DMS53 treated with DMSO at 0.1 percent for 48 hours (cell line): ENCODE measurements at regions not wholly inside any gene's neighbourhood (a gene's known extent, or its start where the extent isn't known, plus 50 kb on each side); places are given as distances from the start of the nearest gene placed in this dataset.
"Not testable (repeated sequence)": the region's sequence is repeated elsewhere in the genome, so short reads cannot be mapped to it uniquely, and the experiment has no call there.

Source experiments
- DNase-seq: peaks from one replicate; lab custom pipeline; 2025; ENCODE audit not compliant: unreplicated experiment; lab: John Stamatoyannopoulos, UW

DNA sequence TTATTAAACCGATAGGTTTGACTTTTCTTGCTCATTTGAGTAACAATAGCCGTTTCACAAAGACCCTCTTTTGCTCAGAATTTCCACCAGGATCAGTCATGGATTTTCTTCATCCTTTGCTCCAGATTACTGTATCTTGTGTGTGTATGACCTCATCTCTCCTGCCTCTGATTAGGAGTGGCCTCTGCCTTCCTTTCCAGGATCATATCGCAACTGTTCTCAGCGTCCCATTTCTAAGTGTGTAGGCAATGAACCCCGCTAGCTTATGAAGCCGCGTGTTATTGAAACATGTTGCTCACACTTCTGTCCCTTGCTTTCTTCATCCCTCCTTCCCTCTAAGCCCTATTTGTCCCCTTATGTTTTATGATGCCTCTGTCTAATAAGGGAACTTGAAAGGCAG, 169.8 kb upstream of the RPS23 start:
- DNase-seq: no peak

DNA sequence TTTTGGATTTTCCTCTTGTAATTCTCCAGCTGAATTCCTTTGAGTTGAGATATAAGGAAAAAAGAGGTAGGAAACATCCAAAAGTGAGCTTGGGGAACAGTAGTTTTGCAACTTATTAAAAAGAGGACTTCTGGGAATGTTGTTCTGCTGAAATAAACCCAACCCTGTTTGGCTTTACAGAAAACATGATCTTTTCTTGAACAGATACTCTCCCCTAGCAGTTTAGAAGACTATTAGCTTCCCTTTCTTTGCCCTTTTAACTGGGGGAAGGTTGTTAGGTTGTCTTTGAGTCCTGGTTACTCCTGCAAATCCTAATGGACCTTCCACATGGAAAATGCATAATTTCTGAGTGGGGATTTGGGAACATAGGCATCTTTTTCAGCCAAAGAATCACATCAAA, 168.7 kb upstream of the RPS23 start:
- DNase-seq: no peak

DNA sequence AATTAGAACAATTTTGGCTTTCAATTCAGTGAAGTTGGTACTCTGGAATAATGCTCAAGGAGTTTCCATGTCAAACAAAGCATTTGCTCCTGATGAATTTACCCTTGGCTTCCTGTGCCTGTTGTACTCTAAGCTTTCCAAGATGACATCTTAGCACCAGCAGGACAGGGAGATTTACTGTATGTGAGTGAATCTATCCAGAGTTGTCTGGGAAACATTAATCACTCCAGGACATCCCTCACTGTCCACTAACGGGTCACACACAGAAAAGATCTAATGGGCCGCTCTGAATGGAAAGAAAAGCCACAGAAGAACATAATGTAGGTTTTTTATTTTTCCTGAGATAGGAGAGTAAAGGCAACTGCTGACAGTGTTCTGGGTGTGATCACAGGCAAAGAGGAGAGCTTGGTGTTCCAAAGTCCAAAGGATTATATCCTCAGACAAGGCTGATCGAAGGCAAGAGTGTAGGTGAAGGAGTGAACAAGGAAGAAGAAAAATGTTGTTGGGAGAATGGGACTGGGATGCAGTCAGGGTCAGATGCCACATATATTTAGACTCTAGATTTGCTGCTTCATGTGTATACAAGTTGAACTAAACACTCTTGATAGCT, 167.7 kb upstream of the RPS23 start:
- no peak for DNase-seq

DNA sequence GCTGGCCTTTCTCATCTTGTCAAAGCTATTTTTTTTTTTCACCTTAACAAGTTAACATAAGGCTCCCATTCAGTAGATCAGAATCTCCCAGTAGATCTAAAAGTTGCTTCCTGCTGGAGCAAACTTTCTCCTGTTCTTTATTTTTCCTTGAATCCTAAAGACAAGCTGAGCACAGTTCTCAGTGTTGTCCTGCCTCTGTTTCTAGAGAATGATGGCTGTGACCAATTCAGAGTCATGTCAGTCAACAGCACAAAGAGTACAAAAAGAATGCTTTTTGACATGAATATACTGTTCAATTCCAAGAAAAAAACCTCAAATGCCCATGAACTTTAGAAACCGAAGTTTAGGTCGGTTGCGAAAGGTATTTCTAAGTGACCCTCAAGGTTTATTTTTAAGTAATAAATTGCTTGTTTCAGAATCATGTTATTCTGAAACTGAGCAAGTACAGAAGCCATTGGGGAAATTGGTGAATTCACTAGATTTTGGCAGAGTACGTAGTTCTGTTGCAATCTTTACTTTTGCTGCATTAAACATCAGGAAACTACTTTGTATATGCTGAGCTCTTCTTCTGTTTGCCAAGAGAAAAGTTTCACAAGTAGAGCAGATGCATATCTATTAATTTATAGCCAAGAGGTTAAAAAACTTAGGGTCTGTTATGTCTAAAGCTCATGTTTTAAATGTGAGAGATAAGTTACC, 161.7 kb upstream of the RPS23 start:
- no peak for DNase-seq

DNA sequence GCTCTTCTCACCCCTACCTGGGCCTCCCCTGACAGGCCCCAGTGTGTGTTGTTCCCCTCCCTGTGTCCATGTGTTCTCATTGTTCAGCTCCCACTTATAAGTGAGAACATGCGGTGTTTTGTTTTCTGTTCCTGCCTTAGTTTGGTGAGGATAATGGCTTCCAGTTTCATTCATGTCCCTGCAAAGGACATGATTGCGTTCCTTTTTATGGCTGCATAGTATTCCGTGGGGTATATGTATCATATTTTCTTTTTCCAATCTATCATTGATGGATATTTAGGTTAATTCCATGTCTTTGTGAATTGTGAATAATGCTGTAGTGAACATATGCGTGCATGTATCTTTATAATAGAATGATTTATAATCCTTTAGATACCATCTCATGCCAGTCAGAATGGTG, 159.4 kb upstream of the RPS23 start:
- DNase-seq: not testable (repeated sequence)

DNA sequence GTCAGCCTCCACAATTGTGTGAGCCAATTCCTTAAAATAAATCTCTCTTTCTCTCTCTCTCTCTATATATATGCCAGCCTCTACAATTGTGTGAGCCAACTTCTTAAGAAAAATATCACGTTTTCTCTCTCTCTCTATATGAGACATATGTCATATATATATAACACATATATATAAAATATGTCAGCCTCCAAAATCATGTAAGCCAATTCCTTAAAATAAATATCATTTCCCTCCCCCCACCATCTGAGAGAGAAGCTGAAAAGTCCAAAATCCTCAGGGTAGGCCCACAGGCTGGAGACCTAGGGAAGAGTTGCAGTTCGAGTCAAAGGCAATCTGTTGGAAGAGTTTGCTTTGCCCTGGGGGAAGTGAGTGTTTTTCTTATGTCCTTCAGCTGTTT, 158.1 kb upstream of the RPS23 start:
- no peak for DNase-seq

DNA sequence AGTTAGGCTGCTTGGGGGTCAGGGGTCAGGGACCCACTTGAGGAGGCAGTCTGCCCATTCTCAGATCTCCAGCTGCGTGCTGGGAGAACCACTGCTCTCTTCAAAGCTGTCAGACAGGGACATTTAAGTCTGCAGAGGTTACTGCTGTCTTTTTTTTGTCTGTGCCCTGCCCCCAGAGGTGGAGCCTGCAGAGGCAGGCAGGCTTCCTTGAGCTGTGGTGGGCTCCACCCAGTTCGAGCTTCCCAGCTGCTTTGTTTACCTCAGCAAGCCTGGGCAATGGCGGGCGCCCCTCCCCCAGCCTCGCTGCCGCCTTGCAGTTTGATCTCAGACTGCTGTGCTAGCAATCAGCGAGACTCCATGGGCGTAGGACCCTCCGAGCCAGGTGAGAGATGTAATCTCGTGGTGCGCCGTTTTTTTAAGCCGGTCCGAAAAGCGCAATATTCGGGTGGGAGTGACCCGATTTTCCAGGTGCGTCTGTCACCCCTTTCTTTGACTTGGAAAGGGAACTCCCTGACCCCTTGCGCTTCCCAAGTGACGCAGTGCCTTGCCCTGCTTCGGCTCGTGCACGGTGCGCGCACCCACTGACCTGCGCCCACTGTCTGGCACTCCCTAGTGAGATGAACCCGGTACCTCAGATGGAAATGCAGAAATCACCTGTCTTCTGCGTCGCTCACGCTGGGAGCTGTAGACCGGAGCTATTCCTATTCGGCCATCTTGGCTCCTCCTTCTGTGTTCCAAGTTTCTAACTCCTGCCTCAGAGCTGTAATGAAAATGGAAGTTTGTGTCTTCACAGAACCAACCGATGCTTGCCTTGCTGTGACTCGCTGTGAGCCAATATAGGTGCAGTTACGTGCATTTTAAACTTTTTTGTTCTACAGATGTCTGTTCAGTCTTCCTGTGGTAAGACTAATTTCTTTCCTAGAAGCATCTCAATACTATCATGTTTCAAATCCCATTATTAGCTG, 156.8 kb upstream of the RPS23 start:
- not testable (repeated sequence) for DNase-seq

DNA sequence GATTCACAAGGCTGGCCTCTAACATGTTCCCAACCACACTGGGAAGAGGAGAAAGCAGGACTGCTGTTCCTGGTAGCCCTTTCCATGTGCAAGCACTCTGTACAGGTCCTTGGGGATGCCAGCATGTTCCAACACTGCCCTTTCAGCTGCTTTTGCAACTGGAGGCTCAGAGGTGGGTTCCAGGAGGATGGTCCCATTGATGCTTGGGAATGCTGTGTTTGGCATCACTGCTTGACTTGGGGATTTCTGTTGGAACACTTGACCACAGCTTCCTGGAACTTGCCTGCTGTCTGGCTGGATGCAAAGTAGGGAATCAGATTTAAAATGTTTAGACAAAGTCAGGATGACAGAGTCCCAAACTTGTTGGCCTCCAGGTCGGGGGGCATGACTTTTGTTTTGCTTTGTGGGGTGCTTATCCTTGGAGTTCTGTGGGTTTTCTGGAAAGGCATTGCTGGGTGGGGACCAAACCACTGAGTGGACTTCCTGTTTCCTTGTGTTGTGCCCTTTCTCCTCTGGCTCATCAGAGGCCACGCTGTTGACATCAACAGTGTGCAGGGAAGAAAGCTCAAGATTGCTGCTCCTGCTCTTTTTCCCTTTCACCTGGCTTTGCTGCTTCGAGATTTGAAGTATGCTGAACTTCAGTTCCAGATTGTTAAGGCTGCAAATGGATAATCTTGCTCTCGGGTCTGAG, 148.5 kb upstream of the RPS23 start:
- DNase-seq: no peak

DNA sequence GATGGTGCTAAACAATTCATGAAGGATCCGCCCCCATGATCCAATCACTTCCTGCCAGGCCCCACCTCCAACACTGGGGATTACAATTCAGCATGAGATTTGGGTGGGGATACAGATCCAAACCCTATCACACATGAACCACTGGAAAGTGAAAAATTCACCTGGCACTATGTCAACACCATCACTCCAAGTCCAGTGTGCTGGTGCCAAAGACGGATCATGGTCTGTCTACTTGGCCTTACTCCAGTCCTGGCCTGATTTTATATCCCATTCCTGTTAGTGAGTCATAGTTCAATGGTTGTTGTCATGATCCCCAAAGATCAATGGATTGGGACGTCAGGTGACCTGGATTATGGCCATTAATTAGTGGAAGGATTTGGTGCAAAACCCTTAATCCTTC, 147.4 kb upstream of the RPS23 start:
- no peak for DNase-seq

DNA sequence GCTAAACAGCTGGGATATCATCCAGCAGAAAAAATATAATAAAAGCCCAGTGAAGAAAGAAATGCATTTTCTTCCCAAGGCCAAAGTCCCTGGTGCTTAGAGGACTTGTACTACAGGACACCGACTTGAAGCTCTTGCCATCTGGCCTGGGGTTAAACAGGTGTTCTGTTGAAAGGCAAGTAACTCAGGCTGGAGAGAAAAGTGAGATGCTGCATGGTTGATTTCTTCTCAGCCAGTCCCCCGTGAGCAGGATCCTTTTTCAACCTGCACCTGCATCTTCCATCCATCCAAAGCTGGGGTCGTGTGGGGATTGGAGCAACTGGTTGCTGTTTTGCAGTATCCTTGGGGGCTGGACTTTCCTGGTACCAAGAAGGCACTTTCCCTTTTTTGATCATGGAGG, 146.1 kb upstream of the RPS23 start:
- DNase-seq: no peak

DNA sequence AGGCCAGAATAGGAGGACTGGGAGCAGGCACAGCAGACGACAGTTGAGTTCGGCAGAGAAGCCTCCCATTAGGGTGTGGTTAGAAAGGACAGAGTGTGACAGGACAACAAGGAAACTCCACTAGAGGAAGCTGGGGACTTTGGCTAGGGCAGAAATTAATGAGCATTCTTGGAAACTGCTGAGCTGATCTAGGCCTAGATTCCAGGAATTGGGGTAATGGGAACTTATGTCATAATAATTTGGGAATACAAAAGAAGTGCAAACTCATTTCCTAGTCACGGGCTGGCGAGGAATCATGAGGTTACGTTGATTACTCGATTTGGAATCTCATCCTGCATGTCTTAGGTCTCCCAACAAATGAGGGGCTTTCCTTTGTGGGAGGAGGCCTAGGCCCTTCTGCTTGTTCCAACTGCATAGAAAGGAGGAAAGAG, 144.6 kb upstream of the RPS23 start:
- DNase-seq: no peak

DNA sequence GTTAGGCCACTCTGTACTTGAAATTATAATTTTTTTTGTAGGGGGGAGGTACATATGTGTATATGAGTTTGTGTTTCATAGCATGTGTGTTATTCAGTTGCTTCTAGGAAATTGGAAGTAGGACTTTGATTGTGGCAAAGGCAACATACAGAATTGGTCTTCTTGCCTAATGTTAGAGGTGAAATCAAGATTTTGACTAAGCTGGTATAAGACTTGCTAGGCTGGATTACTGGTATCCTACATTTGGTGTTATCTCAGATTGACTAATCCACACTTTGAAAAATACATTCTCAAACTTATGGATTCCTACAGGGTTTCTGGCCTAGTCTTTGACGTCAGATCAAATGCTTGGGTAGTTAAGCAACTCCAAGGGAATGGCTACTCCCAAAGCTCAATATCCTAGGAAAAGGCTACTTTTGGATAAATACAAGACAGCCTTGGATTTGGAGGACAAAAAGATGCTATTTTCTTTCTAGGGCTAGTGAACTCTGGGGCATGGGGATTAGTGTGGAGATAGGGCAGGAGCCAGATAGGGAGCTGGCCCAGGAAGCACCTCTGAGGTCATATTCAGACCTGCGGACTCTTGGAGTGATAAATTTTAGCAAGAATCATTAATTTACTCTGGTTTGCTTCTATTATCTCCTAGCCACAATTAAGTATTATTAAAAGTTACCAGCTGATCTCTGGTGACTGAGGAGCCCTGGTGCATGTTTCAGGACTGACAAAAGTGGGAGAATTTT, 144.0 kb upstream of the RPS23 start:
- no peak for DNase-seq

DNA sequence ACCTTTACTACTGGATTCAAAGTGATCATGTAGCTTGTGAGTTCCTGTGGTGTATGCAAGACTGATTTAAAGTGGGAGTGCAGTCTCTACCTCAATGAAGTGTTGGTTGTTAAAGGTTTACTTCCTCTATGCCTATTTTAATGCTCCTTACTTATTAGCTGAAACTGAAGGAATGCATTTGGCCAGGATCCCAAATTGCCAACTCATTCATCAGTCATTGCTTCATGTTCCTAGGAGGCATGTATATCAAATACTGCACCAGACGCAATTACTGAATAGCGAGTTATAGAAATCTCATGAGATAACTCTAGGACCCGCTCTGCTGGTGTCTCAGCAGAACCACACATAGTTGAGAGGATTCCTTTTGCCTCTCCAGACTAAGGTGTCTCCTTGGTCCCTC, 143.0 kb upstream of the RPS23 start:
- no peak for DNase-seq

DNA sequence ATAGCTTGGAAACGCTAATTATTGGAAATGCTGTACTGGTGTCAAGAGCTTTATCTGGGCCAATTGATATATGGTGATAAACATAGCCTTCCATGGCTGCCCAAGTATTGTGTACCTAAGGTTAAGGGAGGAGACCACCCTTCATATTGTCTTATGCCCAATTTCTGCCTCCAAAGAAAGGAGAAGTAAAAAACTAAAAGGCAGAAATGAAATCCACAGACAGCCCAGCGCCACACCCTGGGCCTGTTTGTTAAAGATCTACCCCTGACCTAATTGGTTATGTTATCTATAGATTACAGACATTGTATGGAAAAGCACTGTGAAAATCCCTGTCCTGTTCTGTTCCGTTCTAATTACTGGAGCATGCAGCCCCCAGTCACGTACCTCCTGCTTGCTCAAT, 142.4 kb upstream of the RPS23 start:
- DNase-seq: not testable (repeated sequence)

DNA sequence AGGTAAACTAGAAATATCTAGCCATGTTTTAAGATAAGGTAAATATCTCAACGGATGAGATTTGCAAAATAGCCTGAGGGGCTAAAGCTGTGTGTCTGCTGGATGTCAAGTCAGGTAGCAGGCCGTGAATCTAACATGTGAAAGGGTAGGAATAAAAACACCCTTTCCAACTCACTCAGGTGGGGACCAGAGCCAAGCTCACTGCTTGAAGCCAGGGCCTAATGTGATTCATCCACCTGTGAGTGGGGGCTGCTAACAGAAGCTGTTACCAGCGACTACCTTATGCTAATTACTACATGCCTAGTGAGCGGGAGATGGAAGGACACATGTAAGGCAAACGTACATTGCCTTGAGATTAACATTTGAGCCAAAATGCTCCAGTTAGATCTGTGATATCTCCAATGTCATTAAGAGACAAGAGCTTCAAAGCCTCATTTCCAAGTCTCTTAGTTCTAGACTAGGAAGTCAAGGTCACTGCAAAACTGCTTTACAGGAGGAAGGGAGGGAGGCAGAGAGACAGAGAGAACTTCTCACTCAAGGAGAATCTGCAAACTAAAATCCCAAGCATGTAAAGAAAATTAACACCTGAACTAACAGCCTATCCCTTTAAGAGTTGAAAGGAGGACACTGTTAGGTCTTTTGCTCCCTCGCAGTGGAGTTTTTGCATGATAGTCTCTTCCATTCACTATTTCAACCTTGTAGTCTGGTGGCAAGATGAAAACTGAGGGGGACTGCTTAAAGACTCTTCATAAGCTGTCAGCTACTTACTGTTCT, 141.6 kb upstream of the RPS23 start:
- DNase-seq: no peak

DNA sequence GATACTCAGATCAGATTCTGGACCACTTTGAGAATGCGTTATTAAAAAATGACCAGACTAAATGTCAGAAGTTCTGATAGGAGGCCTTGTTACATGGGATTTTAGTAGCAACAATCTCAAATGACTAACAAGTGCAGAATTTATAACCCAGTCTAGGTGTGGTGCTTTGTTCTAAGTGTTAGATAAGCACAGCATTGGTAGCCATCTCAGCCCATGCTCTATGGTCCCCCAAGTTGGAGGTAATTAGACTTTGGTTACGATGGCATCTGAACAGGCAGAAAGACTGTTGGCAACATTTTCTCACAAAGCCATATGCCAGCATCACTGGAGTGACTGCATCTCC, 140.4 kb upstream of the RPS23 start:
- DNase-seq: no peak

DNA sequence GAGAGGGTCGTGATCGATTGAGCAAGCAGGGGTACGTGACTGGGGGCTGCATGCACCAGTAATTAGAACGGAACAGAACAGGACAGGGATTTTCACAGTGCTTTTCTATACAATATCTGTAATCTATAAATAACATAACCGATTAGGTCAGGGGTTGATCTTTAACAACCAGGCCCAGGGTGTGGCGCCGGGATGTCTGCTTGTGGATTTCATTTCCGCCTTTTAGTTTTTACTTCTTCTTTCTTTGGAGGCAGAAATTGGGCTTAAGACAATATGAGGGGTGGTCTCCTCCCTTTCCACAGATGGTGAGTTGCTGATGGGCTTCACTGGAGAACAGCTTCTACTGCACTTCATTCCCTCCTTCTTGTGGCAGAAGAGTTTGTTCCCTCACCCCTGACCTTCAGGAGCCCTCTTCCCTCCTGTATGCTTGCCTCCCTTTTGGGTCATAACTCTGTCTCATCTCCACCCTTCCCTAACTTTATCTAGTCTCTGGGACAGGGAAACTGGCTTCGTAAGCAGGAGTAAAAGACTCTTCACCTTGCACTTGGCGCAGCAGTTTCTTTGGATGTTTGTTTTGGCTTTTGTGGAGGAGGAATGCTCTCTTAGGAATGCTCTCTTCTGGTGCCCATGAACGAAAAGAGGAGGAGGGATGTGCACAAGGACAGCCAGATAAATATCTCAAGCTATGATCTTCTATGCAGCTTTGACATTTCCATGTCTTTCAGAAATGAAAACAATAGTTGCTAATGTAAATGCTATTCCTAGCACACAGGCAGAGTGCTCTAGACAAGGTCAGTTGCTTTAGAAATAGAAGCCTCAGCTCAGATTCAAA, 139.8 kb upstream of the RPS23 start:
- DNase-seq: no peak

DNA sequence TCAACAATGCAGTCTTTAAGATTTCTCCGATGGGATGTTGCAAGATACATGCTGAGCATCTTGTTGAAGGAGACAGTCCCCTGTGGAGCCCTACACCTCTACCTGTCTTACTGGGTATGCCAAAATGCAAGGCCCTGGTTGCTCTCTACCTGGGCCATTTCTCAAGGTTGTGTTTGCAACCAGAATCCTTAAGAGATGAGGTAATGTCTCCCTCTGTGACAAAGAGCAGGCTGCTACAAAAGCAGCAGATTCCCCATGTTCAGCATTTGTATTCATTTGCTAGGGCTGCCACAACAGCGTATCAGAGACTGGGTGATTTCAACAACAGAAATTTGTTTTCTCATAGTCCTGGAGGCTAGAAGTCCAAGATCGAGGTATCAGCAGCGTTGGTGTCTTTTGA, 138.4 kb upstream of the RPS23 start:
- no peak for DNase-seq

DNA sequence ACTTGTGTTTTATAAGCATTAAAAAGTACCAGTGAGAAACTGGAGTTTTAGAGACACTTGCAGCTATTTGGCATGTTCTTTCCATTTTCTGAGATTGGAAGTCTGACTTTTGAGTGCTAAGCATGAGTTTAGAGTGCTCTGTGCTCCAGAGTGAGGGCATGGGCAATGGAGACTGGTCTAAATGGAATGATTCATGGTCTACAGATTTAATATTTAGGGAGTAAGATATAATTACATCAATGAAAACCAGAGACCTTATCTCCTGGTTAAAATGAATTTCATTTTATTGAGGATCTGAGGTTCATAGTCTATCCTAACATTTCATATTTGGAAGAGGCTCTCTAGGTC, 135.9 kb upstream of the RPS23 start:
- DNase-seq: no peak
